Activated CD4-positive, alpha-beta T cell treated with anti-CD3 and anti-CD28 coated beads, Interleukin-2, amount 50 U/mL, for 4 hours (primary cell): ENCODE measurements at regions not wholly inside any gene's neighbourhood (a gene's known extent, or its start where the extent isn't known, plus 50 kb on each side); places are given as distances from the start of the nearest gene placed in this dataset.

ENCODE experiments used
- DNase-seq, 2 experiments: peaks; one replicate each; pipeline ENCODE4 v3.0.0-alpha.2; 2020

DNA sequence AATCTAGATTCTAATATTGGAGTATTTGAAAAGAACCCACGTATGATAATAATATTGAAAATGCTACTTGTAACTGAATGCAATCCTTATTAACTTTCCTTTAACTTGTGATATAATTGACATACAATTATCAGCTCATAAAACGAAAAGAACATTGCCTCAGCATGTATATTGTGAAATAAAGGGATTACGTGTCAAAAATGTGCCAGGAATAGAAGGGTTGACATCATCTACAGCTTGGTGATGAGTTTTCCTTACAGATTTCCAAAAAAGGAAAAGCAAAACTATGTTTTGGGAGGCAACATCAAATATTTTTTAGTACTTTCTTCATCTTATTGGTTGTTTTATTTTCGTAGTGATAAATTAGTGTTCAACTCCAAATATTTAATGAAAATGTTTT is 266.0 kb upstream of the PTGER4 start:
- no peak for DNase-seq

DNA sequence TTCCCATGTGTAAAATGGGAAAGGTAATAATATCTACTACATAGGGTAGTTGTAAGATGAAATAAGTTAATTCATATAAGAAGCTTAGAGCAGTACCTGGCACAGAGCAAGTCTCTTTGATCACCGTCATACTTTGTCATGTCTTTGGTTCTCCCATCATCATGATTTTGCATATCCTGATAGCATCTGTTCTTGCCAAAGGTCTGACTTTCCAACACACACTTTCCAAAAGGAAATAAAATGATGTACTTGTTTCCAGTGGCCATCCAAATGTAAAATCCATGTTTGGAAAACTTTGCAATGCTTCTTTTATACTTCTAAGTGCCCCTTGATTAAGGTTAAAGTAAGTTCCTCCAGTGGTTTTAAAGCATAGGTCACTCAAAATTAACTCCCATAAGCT is 266.9 kb upstream of the PTGER4 start:
- no peak for DNase-seq

DNA sequence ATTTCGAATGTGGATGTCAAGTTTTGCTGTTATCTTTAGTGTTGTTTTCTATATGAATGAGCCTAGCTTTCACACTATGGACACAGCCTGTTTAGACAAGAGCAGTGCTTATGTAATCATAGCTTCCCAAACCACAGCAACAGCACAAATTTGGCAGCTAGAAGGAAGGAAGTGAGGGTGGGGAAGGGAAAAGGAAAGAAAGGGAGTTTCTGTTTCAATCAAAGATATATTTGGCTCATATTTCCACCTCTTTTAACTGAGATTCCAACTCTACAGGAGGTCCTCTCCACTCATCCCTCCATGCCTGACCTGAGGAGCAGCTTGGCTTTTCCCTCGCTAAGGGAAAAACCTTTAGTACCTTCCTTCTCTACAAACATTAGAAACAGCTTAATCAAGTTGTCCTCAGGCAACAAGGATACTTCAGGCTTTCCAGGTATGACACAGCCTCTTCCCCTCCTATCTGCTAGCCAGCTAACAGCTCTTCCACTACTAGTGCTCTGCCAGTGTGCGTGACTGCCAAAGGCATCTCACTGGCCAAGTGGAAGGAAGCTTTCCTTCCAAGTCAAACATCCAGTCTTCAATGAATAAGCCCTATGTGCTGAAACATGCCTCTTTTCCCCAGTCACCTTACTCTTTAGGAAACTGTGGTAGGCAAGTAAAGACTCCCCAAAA is 268.6 kb upstream of the PTGER4 start:
- DNase-seq, result no peak

DNA sequence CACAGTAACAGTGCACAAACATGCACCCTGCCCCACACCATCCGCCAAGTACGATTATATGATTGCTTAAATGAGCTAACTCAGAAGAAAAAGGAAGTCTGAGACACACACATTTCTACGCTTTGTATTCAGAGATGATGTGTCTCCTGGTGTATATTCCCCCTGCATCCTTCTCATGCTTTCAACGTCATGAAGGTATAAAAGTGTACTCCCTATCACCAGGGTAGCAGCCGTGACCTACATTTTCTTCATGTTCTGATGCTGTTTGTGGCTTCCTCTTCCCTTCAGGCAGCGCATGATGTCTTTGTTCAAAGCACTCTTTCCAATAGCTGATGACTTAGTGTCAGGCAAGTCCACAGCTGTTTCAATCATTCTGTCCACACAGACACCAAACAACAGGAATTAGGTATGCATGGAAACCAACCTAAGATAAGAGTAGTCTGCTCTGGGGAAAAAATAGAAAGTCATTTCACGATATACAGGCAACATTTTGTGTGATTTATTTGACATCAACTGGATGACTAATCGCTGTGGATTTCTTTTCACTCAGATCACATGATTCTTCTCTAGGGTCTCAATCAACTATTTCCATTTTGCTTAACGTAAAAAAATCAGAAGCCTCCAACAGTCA is 269.4 kb upstream of the PTGER4 start:
- DNase-seq, result peak; percentile 56 to 62

DNA sequence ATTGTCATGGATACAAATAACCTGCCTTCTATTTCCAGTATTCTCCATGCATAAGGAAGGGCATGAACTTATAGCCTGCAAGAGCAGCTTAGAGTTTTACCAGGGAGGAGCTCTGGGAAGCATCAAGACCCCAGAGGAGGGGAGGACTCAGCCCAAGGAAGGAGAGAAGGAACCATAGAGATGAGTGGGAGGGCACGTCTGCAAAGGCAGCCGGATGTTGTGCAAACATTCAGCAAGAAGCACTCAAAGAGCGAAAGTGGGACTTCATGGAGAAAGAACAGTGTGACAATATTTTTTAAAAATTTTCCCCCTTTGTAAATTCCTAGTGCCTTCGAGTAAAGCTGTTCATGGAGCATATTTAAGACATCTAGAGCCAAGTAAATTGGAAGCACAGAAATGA is 270.1 kb upstream of the PTGER4 start:
- no peak for DNase-seq

DNA sequence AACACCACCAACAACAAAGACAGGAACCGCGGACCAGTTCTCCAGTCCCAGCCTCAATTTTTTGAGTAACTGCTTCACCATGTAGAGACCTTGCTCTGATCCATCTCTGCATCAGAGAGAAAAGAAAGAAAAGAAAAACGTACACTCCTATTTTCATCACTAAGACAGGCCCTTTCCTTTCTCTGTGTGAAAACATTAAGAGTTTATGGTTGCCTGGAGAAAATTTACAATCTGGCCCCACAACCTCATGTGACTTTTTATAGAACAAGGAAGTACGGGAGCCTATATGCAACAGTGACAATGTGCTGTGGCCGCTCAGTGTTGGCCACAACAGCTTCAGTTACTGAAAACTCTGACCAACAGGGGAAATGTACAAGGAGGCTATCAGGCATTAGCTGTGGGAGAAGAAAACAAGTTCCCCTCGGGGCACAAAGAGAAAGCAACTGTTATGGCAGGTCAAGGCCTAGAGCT is 272.9 kb upstream of the PTGER4 start:
- DNase-seq, result no peak

DNA sequence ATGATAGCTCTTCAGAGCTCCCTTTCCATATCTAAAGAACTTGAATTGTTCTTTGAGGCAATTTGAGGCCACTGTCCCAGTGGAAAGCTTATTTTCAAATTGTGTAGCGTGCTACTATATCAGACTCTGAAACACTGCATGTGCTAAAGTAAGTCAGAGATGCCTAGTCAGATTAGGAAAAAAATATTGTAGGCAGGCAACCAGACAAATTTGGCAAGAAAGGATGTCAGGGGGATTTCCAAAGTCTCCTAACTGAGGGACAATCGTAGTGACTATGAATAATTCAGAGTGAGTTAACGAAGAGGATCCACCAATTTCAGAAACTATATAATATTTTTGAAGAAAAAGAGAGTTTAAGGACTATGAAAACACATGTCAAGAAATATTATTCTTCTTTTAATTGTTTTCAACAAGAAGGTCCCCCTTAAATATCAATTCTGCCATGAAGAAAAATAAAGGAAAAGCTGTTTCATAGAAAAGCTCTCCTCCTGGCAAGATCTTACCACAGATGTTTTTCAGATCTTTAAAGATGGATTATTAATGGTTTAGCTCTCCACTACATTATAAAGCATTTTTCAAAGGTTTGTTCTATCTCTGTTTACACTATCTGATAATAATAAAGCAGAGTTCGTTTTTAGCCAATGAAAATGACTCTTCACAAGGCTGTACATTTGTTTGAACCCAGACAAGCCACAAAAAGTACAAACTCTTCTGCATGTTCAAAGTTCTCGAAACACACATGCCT is 273.5 kb upstream of the PTGER4 start:
- DNase-seq, result no peak

DNA sequence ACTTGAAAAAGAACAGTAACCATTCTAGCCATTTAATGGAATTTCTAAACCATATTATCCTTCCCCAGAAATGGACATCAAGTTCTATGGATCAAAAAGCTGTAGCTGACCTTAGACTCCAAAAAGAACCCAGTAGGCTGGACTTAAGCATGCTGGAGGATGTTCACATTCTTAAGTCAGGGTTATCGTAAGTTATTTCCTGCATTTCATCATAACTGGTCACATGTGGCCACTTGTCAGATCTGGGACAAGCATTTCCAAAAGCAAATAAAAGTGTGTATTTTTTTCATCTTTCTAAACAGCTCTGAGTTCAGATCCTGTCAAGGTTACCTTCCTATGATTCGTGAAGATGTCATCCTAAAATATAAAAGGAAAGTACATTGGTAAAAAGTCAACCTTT is 274.5 kb upstream of the PTGER4 start:
- no peak for DNase-seq

DNA sequence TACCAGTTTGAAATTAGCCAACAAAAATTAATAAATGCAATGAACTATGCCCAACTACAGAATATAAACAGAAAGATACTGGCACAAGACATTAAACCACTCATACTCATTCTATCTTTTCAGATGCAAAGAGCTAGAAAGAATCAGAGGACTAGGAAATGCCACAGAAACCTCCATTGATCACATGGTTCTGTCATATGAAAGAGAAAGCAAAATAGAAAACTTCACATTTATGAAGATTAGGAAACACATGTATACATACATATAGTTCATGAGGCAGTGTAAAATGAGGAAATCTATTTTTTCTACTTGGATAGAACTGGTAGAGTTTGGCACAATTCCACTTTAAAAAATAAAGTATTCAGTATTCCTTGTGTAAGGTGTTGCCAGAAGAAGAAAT is 275.1 kb upstream of the PTGER4 start:
- no peak for DNase-seq

DNA sequence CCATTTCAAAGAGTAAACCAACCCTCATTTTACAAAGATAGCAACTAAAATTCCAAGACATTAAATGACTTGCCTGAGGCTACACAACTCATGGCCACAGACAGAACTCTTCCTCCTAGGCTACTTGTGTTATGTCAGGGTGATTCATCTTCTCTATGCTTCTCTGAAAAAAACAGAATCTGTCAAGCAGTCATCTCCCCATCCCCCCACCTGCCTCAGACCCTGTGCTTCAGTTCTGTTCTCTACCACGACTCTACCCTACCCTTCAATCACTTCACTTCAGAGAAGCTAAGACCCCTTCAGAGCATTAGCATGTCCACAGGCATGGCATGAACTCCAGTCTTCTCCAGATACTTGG is 277.7 kb upstream of the PTGER4 start:
- DNase-seq, result peak; percentile 24 to 39

DNA sequence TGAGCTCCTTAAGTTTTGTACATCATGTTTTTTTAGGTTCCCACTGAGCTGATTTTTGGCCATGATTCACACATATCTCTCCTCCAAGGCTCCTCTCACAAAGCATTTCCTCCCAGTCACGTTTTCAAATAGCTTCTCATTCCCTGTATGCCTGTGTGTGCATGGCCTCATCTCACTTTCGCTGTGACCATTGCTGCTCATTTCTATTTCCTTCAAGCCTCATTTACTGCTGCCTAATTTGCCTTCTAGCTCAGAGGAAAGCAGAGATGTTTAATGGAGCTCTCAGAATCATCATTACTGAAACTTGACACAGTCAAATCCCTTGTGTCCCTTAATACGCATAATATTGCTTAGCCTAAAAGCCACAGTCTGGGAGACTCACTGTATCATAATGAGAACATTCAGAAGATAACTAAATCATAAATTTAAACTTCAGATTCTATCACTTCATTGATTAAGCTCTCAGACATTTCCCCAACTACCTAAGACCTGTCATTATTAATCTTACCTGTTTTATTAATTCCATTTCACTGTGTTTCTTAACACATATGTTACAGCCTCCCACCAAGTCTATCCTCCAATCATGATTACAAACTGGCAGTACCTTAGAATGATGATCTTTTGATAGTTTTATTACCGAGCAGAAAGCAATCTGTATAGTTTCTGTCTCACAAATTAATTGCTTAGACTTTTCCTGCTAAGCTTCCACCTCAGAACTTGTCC is 278.3 kb upstream of the PTGER4 start:
- DNase-seq, result no peak

DNA sequence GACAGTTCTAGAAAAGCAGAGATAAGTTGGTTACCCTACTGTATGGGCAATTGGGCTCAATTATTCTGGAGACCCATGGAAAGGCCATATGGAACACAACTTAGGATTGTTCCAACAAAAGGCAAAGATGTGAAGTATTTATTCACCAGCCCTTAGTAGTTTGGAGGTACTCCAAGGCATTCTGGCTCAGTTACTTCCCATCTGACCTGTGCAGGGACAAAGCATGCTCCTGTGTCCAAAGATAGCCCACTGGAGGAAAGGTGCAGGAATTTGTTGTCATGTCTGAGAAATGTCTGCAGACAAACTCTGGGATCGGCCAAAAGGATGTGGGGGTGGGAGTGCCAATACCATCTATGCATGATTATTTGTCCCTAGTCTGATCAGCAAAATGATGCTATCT is 279.5 kb upstream of the PTGER4 start:
- DNase-seq, result no peak

DNA sequence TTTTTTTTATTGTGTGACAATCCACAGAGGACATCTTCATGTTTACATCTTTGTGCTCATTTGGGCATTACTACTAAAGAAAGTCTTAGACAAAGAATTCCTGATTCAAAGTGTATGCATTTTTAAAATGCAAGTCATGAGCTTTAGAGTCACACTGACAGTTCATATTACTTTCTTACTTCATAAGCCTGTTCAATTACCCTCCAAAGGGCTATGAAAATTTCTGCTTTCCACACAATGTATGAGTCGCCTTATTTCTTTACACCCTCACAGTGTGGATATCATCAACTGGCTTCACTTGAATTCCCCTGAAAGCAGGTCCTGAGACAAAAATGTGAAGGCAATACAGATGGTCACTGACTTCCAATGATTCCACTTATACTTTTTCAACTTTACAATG is 280.4 kb upstream of the PTGER4 start:
- no peak for DNase-seq

DNA sequence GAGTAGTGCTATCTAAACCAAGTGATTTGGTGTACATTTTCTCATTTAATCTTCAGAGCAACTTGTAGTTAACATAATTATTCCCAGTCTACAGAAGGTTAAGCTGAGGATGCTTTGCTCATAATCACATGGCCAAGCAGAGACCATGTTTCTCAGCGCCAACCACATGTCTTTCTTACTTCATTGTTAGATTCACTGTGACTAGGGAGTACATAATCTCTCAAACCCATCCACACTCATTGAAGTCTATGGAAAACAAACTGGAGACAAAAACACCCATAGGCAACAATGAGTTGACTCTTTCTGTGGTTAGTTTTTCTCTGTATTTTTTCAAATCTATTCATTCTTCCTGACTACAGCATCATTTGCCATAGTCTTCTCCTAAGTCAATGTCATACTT is 281.7 kb upstream of the PTGER4 start:
- DNase-seq, result no peak

DNA sequence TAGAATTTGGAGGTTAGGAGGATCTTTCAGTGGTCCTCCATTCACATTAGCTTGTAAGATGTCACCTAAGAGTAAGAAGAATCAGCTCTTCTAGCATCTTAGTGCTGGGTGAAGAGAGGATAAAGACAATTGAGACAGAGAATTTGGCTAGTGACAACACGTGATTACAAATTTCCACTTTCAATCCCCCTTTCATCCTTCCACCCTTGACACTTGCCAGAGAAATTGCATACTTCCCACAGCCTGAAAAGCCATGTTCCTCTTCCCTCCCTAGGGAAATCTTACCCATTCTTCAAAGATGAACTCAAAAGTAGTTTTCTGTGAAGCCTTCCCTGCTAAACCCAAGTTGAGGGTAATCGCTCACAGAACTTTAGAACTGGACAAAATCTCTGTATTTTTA is 282.6 kb upstream of the PTGER4 start:
- DNase-seq, result no peak

DNA sequence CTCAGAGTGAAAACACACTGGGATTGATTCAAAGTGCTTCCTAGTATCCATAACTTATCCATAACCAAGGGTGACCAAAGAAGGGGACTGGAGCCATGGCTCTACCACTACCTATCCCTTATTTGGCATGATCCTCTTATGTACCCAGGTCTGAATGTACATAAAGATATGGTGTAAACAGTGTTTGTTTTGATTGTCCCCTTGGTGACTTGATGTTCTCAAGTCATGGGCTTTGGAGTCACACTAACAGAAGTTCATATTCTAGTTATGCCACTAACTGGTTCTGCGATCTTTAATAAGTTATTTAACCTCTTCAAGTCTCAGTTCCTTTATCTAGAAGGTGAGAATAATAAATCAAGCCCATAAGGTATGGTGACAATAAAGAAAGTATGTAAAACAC is 283.4 kb upstream of the PTGER4 start:
- DNase-seq, result no peak

DNA sequence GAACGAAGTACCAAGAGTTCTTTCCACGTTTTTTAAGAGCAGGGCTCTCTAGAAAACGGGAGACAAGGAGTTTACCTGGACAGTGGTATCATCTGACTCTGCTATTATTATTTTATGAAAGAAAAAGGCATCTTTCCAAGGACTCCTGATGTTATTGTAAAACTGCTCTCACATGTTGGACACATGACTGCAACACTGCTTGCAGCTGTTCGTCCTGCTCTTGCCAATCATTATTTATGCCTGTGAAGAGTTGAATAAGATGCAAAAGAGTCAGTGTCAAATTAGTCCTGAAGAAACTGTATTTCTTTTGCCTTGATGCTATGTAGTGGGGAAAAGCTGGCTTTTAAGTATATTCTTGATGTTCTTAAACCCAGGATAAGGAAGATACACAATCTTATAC is 284.5 kb upstream of the PTGER4 start:
- DNase-seq, result no peak

DNA sequence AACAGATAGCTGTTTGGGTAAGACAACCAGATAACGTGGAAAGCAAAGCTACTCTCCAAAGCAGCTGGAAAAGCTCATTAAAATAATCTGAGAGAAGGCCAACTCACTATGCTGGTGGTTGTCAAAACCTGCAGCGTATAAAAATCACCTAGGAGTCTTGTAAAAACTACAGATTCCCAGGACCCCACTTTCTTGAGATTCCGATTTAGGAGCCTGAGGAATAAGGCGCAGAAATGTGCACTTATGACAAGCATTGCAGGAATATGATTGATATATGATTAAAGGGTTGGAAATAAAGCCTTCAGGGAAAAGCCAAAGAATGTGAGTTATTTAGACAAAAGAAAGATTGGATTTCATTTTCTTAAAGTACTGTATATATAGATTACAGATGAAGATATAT is 285.0 kb upstream of the PTGER4 start:
- DNase-seq, result no peak

DNA sequence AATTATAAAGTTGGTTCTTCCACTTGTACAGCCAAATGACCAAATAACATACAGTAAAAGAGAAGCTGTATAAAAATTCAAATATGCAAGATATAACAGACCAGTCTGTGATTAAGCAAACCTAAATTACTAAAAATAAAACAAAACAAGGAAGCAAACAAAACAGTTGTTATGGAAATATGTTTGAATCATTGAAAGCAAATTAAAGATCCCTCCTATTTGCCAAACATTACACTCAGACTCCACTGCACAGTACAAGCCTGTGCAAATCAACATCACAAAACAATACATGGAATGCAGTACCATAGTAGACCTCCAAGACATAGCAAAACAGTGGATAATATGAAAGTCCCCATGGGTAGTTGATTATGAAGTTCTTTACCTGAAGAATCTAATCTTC is 288.1 kb upstream of the PTGER4 start:
- DNase-seq, result no peak

DNA sequence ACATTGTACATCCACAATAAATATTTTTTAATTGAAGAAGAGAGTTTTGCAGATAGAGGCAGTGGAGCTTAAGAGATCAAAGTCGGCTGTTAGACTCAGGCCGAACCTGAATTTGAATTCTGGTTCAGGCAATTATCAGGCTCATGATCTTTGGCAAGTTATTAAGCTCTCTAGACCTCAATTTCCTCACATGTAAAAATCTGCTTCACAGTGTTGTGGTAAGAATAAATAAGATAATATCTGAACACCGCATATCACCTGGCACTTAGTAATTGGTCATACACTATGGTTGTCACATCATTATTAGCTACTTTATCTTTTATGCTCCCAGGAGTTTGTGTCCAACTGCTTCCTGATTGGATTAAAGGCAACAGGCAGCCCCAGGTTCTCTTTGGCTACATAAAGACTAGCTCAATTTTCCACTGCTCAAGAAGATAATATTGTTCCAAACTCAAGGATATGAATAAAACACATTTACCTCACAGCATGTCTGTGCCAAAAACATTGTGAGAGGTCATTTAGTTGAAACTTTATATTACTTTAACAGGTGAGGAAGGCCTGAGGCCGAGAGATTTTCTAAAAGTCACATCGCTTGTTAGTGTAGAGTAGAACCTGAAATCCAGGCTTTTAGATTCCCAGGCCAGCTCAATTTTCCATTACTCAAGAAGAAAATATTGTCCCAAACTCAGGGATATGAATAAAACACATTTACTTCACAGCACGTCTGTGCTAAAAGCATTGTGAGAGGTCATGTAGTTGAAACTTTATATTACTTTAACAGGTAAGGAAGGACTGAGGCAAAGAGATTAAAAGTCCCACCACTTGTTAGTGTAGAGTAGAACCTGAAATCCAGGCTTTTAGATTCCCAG is 289.2 kb upstream of the PTGER4 start:
- DNase-seq, result no peak

DNA sequence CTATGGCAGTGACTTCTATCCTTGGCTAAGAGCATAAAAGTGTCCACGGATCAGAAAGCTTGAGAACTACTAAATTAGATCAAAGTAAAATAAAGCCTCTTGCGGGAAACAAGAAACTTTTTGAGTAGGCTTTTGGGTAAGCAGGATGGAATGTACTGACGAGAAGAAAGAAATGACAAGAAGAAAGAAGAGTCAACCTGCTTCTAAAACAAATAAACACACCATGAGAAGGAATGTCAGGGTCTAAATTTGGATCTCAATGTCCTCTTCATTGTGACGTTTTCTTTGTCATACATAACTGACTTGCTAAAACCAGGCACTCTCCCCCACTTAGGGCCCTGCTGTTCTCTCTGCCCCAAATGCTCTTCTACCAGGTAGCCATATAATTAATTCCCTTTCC is 290.1 kb upstream of the PTGER4 start:
- no peak for DNase-seq

DNA sequence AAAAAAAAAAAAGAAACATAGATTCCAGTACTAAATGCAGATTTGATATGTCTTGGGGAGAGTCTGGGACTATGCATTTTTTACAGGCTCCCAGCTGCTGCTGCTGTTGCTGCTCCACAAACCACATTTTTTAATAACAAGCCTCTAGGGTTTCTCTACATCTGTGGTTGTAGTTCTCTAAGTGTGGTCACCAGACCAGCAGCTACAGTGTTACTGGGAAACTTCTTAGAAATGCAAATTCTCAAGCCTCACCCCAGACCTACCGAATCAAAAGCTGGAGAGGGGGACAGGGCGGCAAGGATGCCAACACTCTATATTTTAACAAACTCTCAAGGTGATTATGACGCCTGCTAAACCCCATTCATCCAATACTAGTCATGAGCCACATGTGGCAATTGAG is 293.4 kb upstream of the PTGER4 start:
- DNase-seq, result no peak

DNA sequence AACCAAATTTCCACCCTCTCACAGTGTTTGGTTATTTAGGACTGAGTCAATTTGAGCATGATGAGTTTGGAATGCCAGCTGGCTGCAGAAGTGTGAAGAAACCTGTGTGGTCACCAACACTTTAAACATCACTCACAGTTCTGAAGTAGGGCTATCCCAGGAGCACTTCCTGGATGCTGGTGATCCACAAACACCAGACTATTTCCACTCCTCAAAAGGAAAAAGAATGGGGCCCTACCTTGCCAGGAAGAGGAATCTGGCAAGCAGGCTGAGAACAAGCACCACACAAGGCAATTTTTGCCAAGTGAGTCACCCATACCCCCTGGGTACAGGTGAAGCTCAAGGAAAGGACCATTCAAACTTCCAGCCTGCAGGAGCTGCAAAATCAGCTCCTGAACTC is 294.2 kb upstream of the PTGER4 start:
- no peak for DNase-seq
